Tibial artery (tissue), 4 donors: ENCODE measurements at regions not wholly inside any gene's neighbourhood (a gene's known extent, or its start where the extent isn't known, plus 50 kb on each side); places are given as distances from the start of the nearest gene placed in this dataset.

Experiments
- DNase-seq, 2 donors: peaks; one replicate each; pipeline ENCODE4 v3.0.0-alpha.2; 2019
- H3K27ac ChIP-seq, 2 donors: fragments of 200-600 bp; sonication (generic) in 1 of 2; 1 replicate in 1 of 2; 2 replicates in 1 of 2; pipeline ENCODE4 v1.5.1; 2018 to 2019; ENCODE audit warnings: mild to moderate bottlenecking in 1 of 2
- H3K27me3 ChIP-seq, 2 donors: fragments of 200-600 bp; sonication (generic) in 1 of 2; one replicate each; pipeline versions ENCODE4 v1.5.1 to v1.6.0; 2016 to 2019
- H3K36me3 ChIP-seq, 3 donors: fragments of 200-600 bp; sonication (generic) in 2 of 3; one replicate each; pipeline ENCODE4 v1.5.1; 2016 to 2019; ENCODE audit warnings: mild to moderate bottlenecking in 2 of 3
- H3K4me1 ChIP-seq, 4 donors: fragments of 200-600 bp; sonication (generic) in 2 of 4; 1 replicate in 3 of 4; 2 replicates in 1 of 4; pipeline ENCODE4 v1.5.1; 2016 to 2019
- H3K4me3 ChIP-seq, 2 donors: fragments of 200-600 bp; sonication (generic) in 1 of 2; 1 replicate in 1 of 2; 2 replicates in 1 of 2; pipeline ENCODE4 v1.5.1; 2018 to 2019; ENCODE audit warnings: mild to moderate bottlenecking in 2 of 2
- H3K9me3 ChIP-seq, 3 donors: fragments of 200-600 bp; sonication (generic) in 1 of 3; one replicate each; pipeline ENCODE4 v1.5.1; 2016 to 2019
- CTCF ChIP-seq, 2 experiments: fragments of 200-600 bp in 1 of 2; fragments of 450-650 bp in 1 of 2; IDR thresholded peaks; one replicate each; pipeline ENCODE4 v1.5.1; 2017 to 2019; ENCODE audit warnings: antibody characterized with exemption in 2 of 2, mild to moderate bottlenecking in 1 of 2, moderate library complexity in 1 of 2
- intact Hi-C: fragments of 100-400 bp; cut with DNase I; formaldehyde crosslinking; loops from one replicate; pipeline ENCODE4 v1.15.0; 2023; ENCODE audit warnings: low total_unique reads

GRCh38 chr16:65793781-65794180, 572.7 kb upstream of the CDH5 start:
- no peak for TF ChIP-seq CTCF (IDR thresholded peaks at IDR 0.05)
- no peak overlapping the region for H3K4me3 ChIP-seq
- no peaks in the 10 kb centered on the region for H3K9me3 ChIP-seq
- no peaks in the 10 kb centered on the region for H3K36me3 ChIP-seq
- intact Hi-C loops = no loop called here
- no peaks in the 10 kb centered on the region for H3K4me1 ChIP-seq
- no peak overlapping the region for H3K27ac ChIP-seq
- no peaks in the 10 kb centered on the region for H3K27me3 ChIP-seq
- no peak for DNase-seq

GRCh38 chr16:65790768-65791167, 575.7 kb upstream of the CDH5 start:
- H3K27ac ChIP-seq = no peak overlapping the region
- H3K36me3 ChIP-seq = no peaks in the 10 kb centered on the region
- no peaks in the 10 kb centered on the region for H3K9me3 ChIP-seq
- no peaks in the 10 kb centered on the region for H3K27me3 ChIP-seq
- H3K4me1 ChIP-seq = peaks cover 0 to 3% (median 0%) of the 10 kb centered on the region in 4 donors
- intact Hi-C loops = no loop called here
- H3K4me3 ChIP-seq = no peak overlapping the region
- no peak for TF ChIP-seq CTCF (IDR thresholded peaks at IDR 0.05)
- DNase-seq = no peak

- Histone ChIP-seq H3K36me3 (no peaks in the 10 kb centered on the region), H3K4me3 (no peak overlapping the region), H3K27me3 (no peaks in the 10 kb centered on the region), H3K9me3 (no peaks in the 10 kb centered on the region), H3K4me1 (peaks cover 0 to 4% (median 0%) of the 10 kb centered on the region in 4 donors), H3K27ac (no peak overlapping the region)
- TF ChIP-seq CTCF (IDR thresholded peaks at IDR 0.05) = no peak
- no peak for DNase-seq
- intact Hi-C loops = no loop called here
Measured at GRCh38 chr16:65789161-65789945, 577.1 kb upstream of the CDH5 start.

GRCh38 chr16:65788434-65789140, 577.9 kb upstream of the CDH5 start:
- H3K4me1 ChIP-seq = peaks cover 0 to 11% (median 6%) of the 10 kb centered on the region in 4 donors
- H3K36me3 ChIP-seq = no peaks in the 10 kb centered on the region
- intact Hi-C loops = no loop called here
- no peak overlapping the region for H3K27ac ChIP-seq
- no peaks in the 10 kb centered on the region for H3K27me3 ChIP-seq
- H3K9me3 ChIP-seq = no peaks in the 10 kb centered on the region
- TF ChIP-seq CTCF (IDR thresholded peaks at IDR 0.05) = no peak
- no peak overlapping the region for H3K4me3 ChIP-seq
- DNase-seq = no peak

- Histone ChIP-seq H3K36me3 (no peaks in the 10 kb centered on the region), H3K27ac (no peak overlapping the region), H3K9me3 (no peaks in the 10 kb centered on the region), H3K27me3 (no peaks in the 10 kb centered on the region), H3K4me1 (peaks cover 0 to 18% (median 11%) of the 10 kb centered on the region in 4 donors), H3K4me3 (no peak overlapping the region)
- intact Hi-C loops = no loop called here
- no peak for DNase-seq
- TF ChIP-seq CTCF (IDR thresholded peaks at IDR 0.05) = no peak
Measured at GRCh38 chr16:65787921-65788320, 578.6 kb upstream of the CDH5 start.
